ENCODE measurements at regions not wholly inside any gene's neighbourhood (a gene's known extent, or its start where the extent isn't known, plus 50 kb on each side); places are given as distances from the start of the nearest gene placed in this dataset.

DNA sequence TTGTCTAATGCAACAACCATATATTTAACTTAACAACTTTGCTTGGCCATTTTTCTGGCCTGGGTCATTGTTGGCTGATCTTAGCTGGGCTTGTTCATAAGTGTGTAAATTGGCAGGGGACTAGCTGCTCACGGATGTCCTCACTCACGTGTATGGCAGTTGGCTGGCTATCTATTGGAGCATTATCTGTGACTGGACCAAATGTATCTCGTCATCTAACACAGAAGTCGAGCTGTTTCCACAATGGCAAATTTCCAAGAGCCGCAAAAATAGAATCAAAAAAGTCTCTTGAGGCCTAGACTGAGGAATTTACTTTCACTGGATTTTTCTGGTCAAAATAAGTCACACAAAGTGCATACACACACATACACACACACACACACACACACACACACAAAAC lies 893.3 kb downstream of the FAM181B start:
- TF ChIP-seq, protein P1, sequence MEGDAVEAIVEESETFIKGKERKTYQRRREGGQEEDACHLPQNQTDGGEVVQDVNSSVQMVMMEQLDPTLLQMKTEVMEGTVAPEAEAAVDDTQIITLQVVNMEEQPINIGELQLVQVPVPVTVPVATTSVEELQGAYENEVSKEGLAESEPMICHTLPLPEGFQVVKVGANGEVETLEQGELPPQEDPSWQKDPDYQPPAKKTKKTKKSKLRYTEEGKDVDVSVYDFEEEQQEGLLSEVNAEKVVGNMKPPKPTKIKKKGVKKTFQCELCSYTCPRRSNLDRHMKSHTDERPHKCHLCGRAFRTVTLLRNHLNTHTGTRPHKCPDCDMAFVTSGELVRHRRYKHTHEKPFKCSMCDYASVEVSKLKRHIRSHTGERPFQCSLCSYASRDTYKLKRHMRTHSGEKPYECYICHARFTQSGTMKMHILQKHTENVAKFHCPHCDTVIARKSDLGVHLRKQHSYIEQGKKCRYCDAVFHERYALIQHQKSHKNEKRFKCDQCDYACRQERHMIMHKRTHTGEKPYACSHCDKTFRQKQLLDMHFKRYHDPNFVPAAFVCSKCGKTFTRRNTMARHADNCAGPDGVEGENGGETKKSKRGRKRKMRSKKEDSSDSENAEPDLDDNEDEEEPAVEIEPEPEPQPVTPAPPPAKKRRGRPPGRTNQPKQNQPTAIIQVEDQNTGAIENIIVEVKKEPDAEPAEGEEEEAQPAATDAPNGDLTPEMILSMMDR (IDR thresholded peaks at IDR 0.05): no peak
- no peak for TF ChIP-seq POLR2A (IDR thresholded peaks at IDR 0.05)
